HG02970 (cell line): ENCODE measurements at regions not wholly inside any gene's neighbourhood (a gene's known extent, or its start where the extent isn't known, plus 50 kb on each side); places are given as distances from the start of the nearest gene placed in this dataset.
"Not testable (repeated sequence)": the region's sequence is repeated elsewhere in the genome, so short reads cannot be mapped to it uniquely, and the experiment has no call there.

Experiments
- ATAC-seq: cut with Tn5 transposase; IDR thresholded peaks from one replicate; pipeline ENCODE4 v1.9.1; 2021; ENCODE audit warnings: mild to moderate bottlenecking, moderate library complexity, moderate number of reproducible peaks; ENCODE audit not compliant: unreplicated experiment, low FRiP score

DNA sequence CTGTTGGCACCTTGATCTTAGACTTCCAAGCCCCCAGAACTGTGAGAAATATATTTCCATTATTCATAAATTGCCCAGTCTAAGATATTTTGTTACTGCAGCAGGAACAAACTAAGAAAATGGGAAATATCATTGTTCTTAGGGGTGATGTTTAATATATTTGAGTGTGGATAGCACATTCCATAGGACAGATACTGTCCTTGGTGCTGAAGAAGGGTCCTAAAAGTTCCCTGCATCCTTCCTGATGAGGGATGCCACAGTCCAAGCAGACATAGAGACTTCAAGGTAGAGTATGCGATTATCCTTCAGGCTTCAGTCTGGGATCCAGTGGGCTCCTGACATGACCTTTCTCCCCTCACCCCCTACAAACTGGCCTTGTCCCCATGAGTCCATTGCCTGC lies 689.0 kb downstream of the TDRD15 start:
- no peak for ATAC-seq

DNA sequence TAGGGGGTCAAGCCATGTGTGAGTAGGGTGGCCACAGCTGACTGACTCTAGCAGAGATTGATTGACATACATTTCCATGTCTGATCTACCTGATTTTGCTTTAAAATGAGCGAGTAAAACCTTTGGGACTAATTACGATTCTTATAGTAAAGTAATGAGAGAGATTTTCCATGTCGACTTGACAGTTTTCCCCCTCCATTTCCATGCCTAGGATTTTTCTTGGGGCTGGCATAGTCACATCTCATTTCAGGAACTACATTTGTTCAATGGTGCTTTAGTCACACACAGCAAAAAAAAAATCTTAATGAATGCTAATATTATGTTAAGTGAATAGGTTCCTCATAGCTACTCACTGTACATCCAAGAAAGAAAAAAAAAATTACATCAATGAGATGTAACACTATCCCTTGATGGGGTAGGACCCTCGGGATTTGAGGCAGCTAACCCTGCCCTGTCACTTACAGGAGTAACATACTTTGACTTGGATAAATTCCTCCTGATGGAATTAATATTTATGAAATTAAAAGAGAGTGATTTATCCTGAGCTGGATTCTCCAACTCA lies 690.9 kb downstream of the TDRD15 start:
- no peak for ATAC-seq

DNA sequence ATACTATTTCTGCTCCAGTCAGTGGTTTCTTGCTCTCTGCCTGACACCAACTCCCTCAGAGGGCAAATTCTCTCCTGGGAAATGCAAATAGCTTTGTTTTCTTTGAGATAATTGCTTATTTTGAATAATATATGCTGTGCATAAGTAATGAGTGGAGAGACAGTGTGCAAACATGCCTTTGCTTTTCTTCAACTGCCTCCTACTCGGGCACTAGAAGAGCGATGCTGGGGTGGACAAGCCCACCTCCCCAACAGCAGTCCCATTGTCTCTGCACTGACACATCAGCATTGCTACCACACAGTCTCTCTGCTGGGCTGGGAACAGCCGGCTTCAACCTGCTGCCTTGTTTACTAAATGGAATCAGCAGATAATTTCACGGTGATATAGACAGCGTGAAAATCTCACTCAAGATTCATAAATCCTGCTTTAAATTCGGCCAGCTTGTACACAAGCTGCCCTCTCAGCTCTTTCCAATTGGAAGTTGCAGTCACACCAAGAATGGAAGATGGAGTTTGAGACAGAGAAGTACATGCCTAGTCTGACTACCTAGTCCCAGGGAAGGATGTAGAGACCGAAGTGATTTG lies 694.5 kb downstream of the TDRD15 start:
- no peak for ATAC-seq

DNA sequence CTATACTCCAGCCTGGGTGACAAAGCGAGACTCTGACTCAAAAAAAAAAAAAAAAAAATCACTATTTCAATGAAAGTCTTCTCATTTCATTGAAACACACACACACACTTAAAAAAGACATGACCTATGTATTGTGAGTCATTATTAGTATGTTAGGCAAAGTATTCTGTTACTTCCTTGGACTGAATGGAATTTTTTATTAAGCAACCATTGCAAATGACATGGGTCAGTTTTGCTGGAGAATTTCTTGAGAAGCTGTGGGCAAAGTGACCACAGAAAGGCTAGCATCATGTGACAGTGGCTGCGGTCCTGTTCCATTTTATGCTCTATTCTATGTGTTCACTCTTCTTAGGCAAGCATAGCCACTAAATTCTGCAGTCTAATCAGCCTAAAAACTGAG lies 695.7 kb downstream of the TDRD15 start:
- no peak for ATAC-seq

DNA sequence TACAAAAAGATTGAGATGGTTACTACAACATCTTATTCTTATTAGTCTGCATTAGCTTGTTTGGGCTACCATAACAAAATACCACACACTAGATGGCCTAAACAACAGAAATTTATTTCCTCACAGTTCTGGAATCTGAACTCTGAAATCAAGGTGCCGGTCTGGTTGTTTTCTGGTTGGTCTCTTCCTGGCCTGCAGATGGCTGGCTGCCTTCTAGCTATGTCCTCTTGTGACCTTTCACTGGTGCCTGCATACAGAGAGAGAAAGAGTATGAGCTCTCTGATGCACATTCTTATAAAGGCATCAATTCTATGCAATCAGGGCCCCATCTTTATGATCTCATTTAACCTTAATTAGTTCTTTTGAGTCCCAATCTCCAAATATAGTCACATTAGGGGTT lies 696.5 kb downstream of the TDRD15 start:
- ATAC-seq: no peak

DNA sequence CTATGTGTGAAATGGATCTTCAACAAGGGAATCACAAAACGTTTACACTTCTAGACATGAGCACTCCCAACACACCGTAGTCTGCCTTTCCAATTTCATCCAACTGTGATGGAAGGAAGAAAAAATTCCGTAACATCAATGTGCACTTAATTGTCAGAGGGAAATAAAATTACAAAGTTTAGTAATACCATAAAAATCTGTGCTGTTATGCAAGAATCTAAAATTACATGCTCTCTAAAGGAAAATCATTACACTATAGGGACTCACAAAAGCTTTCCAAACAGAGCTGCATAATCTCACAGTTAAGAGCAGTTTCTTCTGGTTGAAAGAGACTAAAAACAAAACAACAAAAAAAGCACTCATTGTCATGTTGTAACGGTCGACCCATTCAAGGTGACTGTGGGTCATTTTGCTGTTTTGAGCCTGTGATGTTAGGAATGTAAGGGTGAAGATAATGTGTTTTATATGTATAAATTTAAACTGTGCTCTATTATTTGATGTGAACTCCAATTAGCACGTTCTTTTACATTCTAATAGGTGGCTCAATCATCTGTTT lies 698.0 kb downstream of the TDRD15 start:
- ATAC-seq: no peak

DNA sequence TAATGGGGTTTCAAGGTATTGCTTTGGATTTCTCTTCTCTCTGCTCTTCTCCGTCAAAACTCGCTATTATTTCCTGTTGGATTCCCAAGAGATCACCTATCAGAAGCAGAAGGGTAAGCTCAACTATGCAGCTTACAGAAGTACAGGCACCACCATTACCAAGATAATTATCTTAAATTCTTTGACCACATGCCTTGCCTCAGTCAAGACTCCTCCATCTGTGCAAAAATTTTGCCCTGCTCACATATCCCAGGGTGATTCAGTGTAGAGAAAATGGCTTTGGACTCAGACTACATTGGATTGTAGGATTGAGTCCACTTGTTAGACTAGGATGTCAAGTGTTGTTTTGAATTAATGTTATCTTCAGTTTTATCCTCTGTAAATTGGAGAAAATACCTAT lies 698.7 kb downstream of the TDRD15 start:
- ATAC-seq: no peak

DNA sequence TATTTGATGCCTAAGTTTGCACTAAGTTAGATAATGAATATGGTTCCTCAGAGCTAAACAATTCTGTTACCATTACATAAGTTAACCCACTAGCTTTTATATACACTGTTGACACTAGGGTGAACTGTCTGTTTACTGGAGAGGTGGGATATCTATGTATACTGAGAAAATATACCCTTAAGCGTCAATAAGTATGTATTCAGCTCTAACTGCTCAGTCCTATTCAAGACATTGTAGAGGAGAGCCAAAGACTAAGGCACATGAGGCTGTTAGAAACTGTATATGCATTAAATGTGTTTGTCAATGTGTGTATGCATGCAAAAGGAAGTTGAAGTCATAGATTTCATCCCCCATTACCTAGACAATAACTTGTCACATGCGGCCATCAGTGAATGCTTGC lies 710.0 kb downstream of the TDRD15 start:
- no peak for ATAC-seq

DNA sequence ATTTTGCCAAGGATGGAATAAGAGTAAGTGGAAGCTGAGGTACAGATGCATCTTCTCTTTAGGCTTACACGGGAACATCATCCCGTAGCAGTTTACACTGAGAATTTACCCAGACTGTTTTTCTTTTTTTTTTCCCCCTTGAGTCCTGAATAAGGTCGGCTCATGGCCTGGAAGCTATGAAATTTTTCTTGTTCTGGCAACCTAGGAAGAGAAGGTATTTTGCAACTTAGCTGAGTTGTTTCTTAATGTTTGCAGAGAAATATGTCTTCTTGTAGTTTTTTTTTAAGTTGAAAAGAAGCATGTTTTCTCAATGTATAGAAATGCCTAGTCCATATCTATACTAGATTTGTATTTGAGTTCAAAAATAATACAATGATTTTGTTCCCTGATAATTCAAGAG lies 712.5 kb downstream of the TDRD15 start:
- ATAC-seq: no peak

DNA sequence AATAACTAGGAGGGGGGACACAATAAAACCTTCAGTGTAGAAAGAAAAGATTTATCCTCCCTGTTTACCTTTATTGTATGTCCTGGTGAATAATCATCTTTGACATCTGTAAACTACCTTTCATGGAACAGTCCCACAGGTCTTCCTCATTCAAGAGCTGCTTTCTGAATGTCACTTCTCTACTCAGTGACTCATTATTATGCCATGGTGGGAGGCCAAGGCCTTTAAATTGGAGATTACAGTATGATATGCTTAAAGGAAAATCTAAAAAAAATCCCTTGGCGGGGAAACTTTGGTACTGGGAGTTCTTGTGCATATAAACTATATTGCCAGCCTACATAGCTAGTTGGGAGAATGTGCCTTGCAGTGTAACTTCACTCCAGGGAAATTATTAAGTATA lies 713.0 kb downstream of the TDRD15 start:
- no peak for ATAC-seq

DNA sequence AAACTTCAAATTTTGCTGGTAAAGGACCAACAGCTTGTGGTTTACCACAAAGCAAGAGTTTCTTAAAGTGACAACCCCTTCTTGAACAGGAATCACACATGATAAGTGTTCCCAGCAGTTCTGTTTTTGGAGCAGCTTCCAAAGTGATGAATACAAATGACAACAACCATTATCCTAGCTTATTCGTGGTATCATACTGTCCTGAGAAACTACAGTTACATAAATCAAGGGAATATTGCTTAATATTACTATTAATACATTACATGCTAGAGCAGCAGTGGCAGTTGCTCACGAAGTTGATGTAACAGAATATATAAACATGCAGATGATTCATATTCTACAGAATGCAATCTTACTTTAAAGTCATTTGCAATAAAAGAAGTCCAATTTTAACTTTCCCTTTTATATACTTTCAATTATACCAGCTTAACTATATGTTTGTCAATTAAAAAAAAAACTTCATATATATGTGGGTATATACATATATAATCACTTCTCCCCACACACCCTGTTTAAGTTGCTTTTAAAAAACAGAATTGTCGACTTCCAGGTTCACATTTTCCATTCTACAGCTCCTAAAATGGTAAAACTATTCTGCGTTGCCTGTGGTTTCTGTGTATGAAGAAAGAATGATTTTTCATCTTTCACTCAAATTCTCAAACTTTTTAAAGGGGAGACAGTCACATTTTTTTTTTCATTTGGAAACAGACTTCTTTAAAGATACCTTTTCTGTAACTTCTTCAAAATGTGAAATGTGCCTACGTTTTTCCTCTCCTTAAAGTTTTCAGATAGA lies 713.6 kb downstream of the TDRD15 start:
- ATAC-seq: no peak

DNA sequence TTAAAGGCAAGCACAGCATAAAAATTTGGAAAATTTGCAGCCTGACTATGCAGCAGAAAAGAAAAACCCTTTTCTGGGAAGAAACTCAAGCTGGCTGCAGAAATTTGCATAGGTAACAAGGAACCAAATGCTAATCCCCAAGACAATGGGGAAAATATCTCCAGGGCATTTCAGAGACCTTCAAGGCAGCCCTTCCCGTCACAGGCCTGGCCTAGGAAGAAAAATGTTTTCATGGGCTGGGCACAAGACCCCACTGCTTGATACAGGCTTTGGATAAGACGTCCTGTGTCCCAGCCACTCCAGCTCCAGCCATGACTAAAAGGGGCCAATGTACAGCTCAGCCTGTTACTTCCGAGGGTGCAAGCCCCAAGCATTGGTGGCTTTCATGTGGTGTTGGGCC lies 717.6 kb downstream of the TDRD15 start:
- ATAC-seq: no peak

DNA sequence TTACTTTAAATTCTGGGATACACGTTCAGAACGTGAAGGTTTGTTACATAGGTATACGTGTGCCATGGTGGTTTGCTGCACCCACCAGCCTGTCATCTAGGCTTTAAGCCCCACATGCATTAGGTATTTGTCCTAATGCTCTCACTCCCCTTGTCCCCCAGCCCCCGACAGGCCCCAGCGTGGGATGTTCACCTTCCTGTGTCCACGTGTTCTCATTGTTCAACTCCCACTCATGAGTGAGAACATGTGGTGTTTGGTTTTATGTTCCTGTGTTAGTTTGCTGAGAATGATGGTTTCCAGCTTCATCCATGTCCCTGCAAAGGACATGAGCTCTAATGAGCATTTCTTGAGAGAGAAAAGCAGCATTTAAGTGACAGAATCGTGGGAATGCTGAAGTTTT lies 726.6 kb downstream of the TDRD15 start:
- ATAC-seq: not testable (repeated sequence)

DNA sequence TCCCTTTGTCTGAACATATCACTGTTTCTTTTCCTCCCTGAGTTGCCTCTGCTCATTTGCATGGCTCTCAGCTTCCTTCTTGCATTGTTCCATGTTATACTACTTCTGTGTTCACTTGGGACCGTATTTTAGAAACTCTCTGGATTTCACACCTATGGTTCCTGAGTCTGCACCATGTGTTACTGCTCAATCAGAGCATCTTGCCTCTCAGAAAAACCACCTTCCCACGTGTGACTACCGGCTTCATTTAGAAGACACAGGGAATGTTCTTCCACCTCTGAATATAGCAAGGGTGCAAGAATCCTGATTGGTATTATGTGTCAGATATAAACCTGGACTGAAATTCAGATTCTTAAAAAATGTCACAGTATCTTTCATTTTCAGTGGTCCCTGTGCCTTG lies 731.2 kb downstream of the TDRD15 start:
- no peak for ATAC-seq

DNA sequence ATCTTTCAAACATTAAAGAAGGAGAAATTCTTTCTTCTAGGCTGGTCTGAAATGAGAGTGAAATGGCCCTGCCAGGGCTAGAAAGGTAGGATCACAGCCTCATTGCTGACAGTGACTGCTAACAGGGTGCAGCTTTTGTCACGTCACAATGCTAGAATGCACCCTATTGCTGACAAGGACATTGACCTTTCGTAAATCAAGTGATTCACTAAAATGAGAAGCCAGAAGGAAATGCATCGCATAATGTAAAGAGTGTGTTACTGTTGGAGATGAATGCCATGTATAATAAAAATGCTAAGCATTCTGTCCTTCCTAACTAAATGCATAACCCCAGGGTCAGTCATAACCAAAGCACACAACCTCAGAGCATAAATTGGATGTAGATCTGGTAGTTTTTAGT lies 732.9 kb downstream of the TDRD15 start:
- ATAC-seq: no peak

DNA sequence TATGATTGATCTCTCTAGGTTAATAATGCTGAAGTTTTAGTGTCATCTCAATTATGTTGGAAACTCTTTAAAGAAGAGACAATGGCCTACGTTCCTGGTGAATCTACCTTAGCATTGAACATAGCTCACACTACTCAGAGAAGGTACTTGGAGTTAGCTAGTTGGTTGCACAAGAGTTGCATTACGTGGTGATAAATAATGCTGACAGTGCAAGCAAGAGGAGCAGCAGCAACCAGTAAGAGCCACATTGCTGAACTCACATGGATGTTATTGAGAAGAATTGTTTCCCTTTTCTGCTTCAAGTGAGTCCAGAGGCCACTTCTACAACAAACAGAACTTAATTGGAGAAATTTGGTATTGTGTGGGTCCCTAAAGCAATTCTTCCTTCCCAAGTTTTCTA lies 737.1 kb downstream of the TDRD15 start:
- ATAC-seq: no peak

DNA sequence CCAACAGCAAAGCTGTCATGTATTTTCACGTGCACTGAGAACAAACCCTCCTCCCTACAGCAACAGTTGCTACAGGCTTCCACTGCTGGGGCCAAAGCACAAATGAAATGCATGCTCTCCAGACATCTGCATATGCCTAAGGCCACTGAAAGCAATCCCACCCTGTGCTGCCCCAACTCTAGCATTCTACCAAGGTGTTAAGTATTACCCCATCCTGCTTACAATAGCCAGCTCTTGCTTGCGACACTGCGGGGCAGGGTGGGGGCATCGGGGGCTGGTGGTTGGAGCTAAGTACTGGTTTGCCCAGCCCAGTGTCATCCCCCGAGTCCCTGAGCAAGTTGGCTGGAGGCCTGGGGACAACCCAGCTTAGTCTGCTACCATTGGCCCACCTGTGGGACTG lies 742.5 kb downstream of the TDRD15 start:
- no peak for ATAC-seq

DNA sequence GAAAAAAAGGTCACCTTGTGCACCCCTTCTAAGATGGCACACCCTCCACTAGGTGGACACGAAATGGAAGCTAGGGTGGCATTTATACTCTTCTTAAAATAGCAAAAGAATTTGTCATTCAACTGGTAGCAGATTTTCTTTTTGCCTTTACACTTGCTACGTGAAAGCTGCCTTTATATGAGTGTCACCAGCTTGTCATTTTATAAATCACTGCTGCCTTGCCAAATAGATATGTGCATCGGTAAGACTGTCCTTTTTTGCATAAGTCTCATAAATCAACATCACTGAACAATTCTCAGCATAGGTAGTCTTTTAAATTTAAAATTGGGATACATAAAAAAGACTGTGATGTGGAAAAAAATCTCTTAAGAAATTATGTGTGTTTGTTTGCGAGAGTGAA lies 764.1 kb downstream of the TDRD15 start:
- no peak for ATAC-seq

DNA sequence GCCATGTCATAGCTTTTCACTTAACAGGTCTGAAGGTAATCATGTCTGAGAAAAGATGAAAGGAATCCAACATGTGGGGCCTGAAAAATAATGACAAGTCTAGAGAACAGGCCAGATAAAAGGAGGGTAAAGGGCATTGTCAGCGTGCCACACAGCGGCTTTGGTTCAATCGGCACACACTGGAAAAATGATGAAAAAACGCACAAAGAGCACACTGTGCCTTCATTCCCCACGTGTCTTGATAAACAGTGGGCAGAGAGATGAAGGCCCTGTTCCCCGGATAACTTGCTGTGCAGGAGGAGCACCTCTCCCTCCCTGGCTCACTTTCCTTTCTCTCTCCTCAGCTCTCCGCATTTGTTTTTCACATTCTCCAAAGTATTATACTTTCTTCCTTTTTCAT lies 766.3 kb downstream of the TDRD15 start:
- ATAC-seq: no peak

DNA sequence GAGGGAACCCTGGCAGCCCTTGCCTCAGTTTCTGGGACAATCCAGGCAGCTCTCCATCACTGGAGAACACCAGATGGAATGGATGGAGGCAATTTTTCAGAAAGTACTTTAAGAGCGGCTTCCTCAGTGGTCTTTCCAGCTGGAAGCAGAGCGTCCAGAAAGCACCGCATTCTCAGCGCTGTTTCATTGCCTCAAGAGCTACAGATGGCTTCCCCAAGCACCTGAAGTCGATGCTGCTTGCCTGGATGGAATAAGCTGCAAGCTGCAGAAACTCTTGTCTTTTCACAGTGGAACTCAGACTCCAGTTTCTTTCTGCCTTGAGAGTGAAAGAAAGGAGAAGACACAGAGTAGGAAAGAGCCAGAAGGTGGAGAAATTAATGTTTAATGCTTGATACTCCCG lies 766.9 kb downstream of the TDRD15 start:
- no peak for ATAC-seq

DNA sequence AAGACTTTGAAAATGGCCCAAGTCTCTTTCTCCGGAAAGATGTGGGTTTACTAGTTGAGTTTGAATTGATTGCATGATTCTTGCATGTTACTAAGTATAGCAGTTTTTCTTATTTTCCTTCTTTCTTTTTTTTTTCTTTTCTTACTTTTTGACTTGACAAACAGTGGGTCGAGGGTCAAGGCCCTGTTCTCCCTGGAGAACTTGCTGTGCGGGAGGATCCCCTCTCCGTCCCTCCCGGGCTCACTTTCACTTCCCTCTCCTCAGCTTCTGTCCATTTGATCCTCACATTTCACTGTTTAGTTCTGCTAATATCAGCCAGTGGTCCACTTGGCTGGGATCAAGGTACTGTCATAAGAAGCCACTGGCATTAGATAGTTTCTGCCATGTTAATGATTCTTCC lies 767.4 kb downstream of the TDRD15 start:
- no peak for ATAC-seq

DNA sequence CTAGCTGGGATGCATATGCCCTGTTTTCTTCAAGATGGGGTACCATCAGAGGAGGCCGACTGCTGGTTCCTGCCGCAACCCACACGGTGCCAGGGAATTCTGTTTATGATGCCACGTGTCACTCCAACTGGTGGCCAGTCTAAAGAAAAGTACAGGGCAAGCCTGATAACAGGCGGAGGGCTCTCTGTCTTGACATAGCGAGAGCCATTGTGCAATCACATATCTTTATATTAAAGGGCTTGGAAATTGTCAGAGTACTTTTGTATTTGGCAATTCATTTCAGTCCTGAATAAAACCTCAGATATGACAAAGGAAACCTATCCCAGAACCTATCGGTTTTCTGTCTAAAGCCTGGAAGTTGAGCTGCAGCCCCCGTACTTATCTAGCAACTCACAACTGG lies 768.4 kb downstream of the TDRD15 start:
- no peak for ATAC-seq
